Endothelial cell of umbilical vein (primary cell): ENCODE measurements at regions not wholly inside any gene's neighbourhood (a gene's known extent, or its start where the extent isn't known, plus 50 kb on each side); places are given as distances from the start of the nearest gene placed in this dataset.

Experiments used
- EZH2 ChIP-seq: IDR thresholded peaks from 2 replicates; pipeline ENCODE4 v1.6.1; 2012; ENCODE audit warnings: borderline replicate concordance, low read depth, mild to moderate bottlenecking, moderate library complexity, low read length, inconsistent platforms; ENCODE audit not compliant: severe bottlenecking
- GATA2 ChIP-seq: IDR thresholded peaks from 2 replicates; pipeline ENCODE4 v1.7.0; 2011; ENCODE audit warnings: low read depth, mild to moderate bottlenecking, moderate library complexity, mixed read lengths, low read length; ENCODE audit not compliant: insufficient read length, insufficient read depth
- JUN ChIP-seq: IDR thresholded peaks from 2 replicates; pipeline ENCODE4 v1.6.1; 2011; ENCODE audit warnings: borderline replicate concordance, low read depth; ENCODE audit not compliant: insufficient read length, insufficient read depth
- MYC ChIP-seq: IDR thresholded peaks from one replicate; pipeline ENCODE4 v1.6.1; 2011; ENCODE audit warnings: mild to moderate bottlenecking, low read depth, low read length
- POLR2A ChIP-seq: IDR thresholded peaks from 2 replicates; pipeline ENCODE4 v1.6.1; 2012; ENCODE audit warnings: low read depth, mild to moderate bottlenecking, control low read depth, low read length
- POLR2AphosphoS5 ChIP-seq: IDR thresholded peaks from 2 replicates; pipeline ENCODE4 v1.6.1; 2012; ENCODE audit warnings: low read depth, mild to moderate bottlenecking, control low read depth, low read length, moderate library complexity; ENCODE audit not compliant: insufficient read depth
- TF ChIP-seq, protein P1 (sequence below), 2 donors: IDR thresholded peaks; 1 replicate in 1 of 2; 2 replicates in 1 of 2; pipeline ENCODE4 v1.5.1; 2011; ENCODE audit warnings: low read length in 2 of 2, mild to moderate bottlenecking in 2 of 2, moderate library complexity in 2 of 2, control low read depth in 1 of 2, inconsistent platforms in 1 of 2, low read depth in 1 of 2; ENCODE audit not compliant: insufficient read depth in 1 of 2; ENCODE audit errors: extremely low read depth in 1 of 2
- TF ChIP-seq, protein P2 (sequence below): IDR thresholded peaks from 2 replicates; pipeline ENCODE4 v1.6.1; 2011; ENCODE audit not compliant: insufficient read depth, insufficient read length

GRCh38 chr11:93038521-93038920 lies 69.1 kb downstream of the MTNR1B start:
- TF ChIP-seq, protein P1, sequence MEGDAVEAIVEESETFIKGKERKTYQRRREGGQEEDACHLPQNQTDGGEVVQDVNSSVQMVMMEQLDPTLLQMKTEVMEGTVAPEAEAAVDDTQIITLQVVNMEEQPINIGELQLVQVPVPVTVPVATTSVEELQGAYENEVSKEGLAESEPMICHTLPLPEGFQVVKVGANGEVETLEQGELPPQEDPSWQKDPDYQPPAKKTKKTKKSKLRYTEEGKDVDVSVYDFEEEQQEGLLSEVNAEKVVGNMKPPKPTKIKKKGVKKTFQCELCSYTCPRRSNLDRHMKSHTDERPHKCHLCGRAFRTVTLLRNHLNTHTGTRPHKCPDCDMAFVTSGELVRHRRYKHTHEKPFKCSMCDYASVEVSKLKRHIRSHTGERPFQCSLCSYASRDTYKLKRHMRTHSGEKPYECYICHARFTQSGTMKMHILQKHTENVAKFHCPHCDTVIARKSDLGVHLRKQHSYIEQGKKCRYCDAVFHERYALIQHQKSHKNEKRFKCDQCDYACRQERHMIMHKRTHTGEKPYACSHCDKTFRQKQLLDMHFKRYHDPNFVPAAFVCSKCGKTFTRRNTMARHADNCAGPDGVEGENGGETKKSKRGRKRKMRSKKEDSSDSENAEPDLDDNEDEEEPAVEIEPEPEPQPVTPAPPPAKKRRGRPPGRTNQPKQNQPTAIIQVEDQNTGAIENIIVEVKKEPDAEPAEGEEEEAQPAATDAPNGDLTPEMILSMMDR (IDR thresholded peaks at IDR 0.05; ENCODE audit: extremely low read depth in 1 of 2, insufficient read depth in 1 of 2, low read depth in 1 of 2, low read length in 2 of 2): no peak
- TF ChIP-seq POLR2AphosphoS5: no peak
- TF ChIP-seq EZH2: no peak
- no peak for TF ChIP-seq GATA2
- TF ChIP-seq POLR2A: no peak
- no peak for TF ChIP-seq JUN
- TF ChIP-seq MYC: no peak
- TF ChIP-seq, protein P2, sequence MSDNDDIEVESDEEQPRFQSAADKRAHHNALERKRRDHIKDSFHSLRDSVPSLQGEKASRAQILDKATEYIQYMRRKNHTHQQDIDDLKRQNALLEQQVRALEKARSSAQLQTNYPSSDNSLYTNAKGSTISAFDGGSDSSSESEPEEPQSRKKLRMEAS: no peak
